ENCODE measurements at regions not wholly inside any gene's neighbourhood (a gene's known extent, or its start where the extent isn't known, plus 50 kb on each side); places are given as distances from the start of the nearest gene placed in this dataset.

- no peak for FAIRE-seq
These were observed 707.3 kb upstream of the UBE2E2 start for GRCh38 chr3:22495791-22496190.

- FAIRE-seq, result no peak
These were observed 706.5 kb upstream of the UBE2E2 start for GRCh38 chr3:22496641-22497040.

- FAIRE-seq, result no peak
These were observed 696.3 kb upstream of the UBE2E2 start for GRCh38 chr3:22506871-22507270.

- no peak for FAIRE-seq
These were observed 695.4 kb upstream of the UBE2E2 start for GRCh38 chr3:22507709-22508108.

- FAIRE-seq, result no peak
These were observed 679.2 kb upstream of the UBE2E2 start for GRCh38 chr3:22523925-22524324.

- no peak for FAIRE-seq
These were observed 676.8 kb upstream of the UBE2E2 start for GRCh38 chr3:22526266-22526837.

GRCh38 chr3:22536541-22536940 lies 666.6 kb upstream of the UBE2E2 start:
- no peak for FAIRE-seq

- no peak for FAIRE-seq
These were observed 665.6 kb upstream of the UBE2E2 start for GRCh38 chr3:22537560-22537959.

GRCh38 chr3:22542311-22542710 lies 660.8 kb upstream of the UBE2E2 start:
- no peak for FAIRE-seq

- FAIRE-seq, result no peak
These were observed 647.2 kb upstream of the UBE2E2 start for GRCh38 chr3:22555753-22556435.

- no peak for FAIRE-seq
These were observed 637.7 kb upstream of the UBE2E2 start for GRCh38 chr3:22565393-22565792.

GRCh38 chr3:22568285-22568684 lies 634.8 kb upstream of the UBE2E2 start:
- no peak for FAIRE-seq

- no peak for FAIRE-seq
These were observed 633.6 kb upstream of the UBE2E2 start for GRCh38 chr3:22569570-22569969.

- no peak for FAIRE-seq
These were observed 622.1 kb upstream of the UBE2E2 start for GRCh38 chr3:22581007-22581406.

GRCh38 chr3:22582266-22582665 lies 620.9 kb upstream of the UBE2E2 start:
- FAIRE-seq, result no peak

GRCh38 chr3:22585504-22585903 lies 617.6 kb upstream of the UBE2E2 start:
- FAIRE-seq, result no peak

GRCh38 chr3:22585911-22586310 lies 617.2 kb upstream of the UBE2E2 start:
- no peak for FAIRE-seq

GRCh38 chr3:22587446-22587845 lies 615.7 kb upstream of the UBE2E2 start:
- no peak for FAIRE-seq

GRCh38 chr3:22593638-22594037 lies 609.5 kb upstream of the UBE2E2 start:
- no peak for FAIRE-seq

GRCh38 chr3:22594990-22595389 lies 608.1 kb upstream of the UBE2E2 start:
- no peak for FAIRE-seq

GRCh38 chr3:22606461-22606860 lies 596.7 kb upstream of the UBE2E2 start:
- no peak for FAIRE-seq

GRCh38 chr3:22606938-22607337 lies 596.2 kb upstream of the UBE2E2 start:
- no peak for FAIRE-seq

- no peak for FAIRE-seq
These were observed 595.0 kb upstream of the UBE2E2 start for GRCh38 chr3:22608093-22608492.

- no peak for FAIRE-seq
These were observed 594.4 kb upstream of the UBE2E2 start for GRCh38 chr3:22608721-22609120.

GRCh38 chr3:22609139-22609538 lies 594.0 kb upstream of the UBE2E2 start:
- FAIRE-seq, result no peak
